GM12874 (cell line): ENCODE measurements at regions not wholly inside any gene's neighbourhood (a gene's known extent, or its start where the extent isn't known, plus 50 kb on each side); places are given as distances from the start of the nearest gene placed in this dataset.

ENCODE experiments used
- CTCF ChIP-seq: IDR thresholded peaks from 2 replicates; pipeline ENCODE4 v1.5.1; 2011; ENCODE audit warnings: low read depth, mild to moderate bottlenecking, control low read depth, low read length, moderate library complexity; ENCODE audit not compliant: insufficient read depth

- no peak for TF ChIP-seq CTCF
Measured at GRCh38 chr16:55044201-55044975, 113.7 kb downstream of the IRX5 start.

GRCh38 chr16:55045329-55045728 is 114.7 kb downstream of the IRX5 start:
- no peak for TF ChIP-seq CTCF

- no peak for TF ChIP-seq CTCF
Measured at GRCh38 chr16:55045756-55046460, 115.2 kb downstream of the IRX5 start.

- TF ChIP-seq CTCF, result no peak
Measured at GRCh38 chr16:55046513-55046912, 115.8 kb downstream of the IRX5 start.

- no peak for TF ChIP-seq CTCF
Measured at GRCh38 chr16:55046916-55047315, 116.3 kb downstream of the IRX5 start.

- TF ChIP-seq CTCF, result no peak
Measured at GRCh38 chr16:55047331-55047730, 116.7 kb downstream of the IRX5 start.

- TF ChIP-seq CTCF, result no peak
Measured at GRCh38 chr16:55047903-55048497, 117.3 kb downstream of the IRX5 start.
